Fibroblast of gingiva (primary cell): ENCODE measurements at regions not wholly inside any gene's neighbourhood (a gene's known extent, or its start where the extent isn't known, plus 50 kb on each side); places are given as distances from the start of the nearest gene placed in this dataset.

Experiments used
- DNase-seq: peaks from one replicate; pipeline ENCODE4 v3.0.0-alpha.2; 2011; ENCODE audit warnings: low read depth

DNA sequence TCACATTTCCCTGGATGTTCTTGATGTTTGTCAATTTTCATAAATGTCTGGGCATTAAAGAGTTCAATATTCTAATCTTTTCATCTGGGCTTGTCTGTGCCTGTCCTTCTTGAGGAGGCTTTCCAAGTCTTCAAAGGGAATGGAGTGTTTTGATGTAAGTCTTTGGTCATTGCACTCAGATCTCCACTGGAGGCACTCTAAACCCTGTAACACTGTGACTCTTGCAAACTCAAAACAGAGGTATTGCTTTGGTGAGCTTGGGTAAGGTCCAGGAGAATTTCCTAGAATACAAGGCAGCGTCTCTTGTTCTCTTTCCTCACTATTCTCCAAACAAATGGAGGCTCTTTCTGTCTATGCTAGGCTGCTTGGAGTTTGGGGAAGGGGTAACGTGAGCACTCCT, 1118.1 kb upstream of the PABPC4L start:
- no peak for DNase-seq

DNA sequence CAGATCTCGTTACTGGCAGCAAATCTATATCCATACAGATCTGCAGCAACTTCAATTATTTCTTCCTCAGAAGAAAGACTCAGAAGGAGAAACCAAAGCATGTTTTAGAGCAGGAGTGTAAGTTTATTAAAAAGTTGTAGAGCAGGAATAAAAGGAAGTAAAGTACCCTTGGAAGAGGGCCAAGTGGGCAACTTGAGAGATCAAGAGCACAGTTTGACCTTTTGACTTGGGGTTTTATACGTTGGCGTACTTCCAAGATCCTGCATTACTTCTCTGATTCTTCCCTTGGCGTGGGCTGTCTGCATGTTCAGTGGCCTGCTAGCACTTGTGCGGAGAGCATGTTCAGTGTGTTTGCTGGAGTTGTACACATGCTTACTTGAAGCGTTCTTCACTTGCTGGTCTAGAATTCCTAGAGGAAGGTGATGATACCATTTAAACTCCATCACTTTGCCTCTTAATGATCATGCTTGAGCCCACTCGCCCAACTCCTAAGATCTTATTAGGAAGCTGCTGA, 1114.7 kb upstream of the PABPC4L start:
- DNase-seq: no peak

DNA sequence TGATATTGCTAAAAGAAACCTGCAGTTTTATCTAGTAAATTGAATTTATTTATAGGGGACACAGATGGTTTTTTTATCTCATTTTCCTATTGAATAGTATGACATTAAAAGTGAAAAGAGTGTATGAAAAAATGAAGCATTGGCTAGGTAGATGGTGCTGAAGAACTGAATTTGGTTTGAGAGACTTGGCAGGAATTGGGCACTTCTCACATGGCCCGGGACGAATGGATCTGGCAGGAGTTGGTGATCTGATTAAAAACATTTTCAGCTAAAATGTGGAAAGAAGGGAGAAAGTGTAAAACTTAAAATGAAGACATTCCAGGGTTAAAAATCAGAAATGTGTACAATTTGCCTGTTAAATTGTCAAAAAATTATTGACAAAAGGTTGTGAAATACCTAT, 1088.5 kb upstream of the PABPC4L start:
- no peak for DNase-seq

DNA sequence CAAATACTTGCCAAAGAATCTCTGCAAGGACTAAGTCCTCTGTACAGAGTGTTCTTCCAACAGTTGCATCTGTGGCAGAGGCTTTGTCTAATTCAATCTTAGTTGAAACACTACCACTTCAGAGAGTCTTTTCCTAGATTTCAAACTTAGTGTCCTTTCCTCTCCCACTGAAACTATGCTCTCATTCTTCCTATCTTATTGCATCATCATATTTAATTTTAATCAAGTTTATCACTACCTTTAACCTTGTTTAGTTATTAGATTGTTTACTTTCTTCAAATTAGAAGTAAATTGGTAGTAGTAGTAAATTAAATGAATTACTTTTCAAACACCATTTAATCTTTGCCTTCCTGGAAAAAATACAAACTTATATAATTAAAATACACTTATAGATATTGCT, 1082.3 kb upstream of the PABPC4L start:
- DNase-seq: no peak

DNA sequence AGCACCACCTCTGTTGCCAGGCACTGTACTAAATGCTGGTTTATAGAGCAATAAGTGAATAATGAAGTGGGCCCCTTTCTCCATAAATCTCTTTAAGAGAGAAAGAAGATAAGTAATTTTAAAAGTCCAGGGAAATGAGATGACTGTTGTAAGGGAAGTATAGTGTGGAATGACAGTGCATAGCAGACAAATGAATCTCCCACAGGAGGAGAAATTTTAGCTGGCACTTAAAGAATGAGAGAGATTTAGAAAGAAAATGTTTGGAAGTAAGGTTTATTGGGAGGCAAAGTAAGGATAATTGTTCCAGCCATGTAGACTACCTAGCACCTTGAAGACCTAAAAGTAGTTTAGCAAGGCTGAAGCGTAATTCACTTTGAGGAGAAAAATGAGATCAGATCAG, 1081.1 kb upstream of the PABPC4L start:
- no peak for DNase-seq

DNA sequence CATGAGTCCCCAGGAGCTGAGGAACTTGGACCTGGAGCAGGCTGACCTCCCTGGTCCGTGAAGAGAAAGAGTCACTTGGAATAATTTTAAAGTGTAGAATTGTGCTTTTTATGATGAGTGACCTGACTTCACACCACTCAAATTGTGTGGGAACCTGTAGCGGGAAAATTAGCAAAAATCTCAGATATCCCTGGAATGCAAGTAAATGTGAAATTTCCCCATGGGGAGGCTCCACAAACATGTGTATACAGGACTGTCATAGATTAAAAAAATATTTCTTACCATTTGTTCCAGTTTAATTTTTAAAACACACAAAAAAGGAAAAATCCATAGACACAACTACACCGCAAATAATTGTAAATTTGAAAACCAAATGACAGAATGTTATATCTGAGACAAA, 1079.6 kb upstream of the PABPC4L start:
- no peak for DNase-seq

DNA sequence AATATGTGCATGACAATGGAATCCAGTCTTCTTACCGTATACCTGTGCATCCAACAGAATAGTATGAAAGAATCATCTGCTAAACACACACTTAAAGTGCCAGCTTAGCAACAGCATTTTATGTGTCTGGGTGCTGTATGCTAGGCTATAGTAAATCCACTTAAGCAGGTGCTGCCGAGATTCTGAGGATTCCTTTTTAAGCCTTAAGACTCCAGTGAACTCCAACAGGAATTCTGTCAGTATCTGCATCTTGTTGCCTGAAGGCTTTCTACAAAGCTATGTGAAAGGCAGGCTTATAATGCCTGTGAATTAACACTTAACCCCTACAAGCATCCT, 1076.4 kb upstream of the PABPC4L start:
- no peak for DNase-seq

DNA sequence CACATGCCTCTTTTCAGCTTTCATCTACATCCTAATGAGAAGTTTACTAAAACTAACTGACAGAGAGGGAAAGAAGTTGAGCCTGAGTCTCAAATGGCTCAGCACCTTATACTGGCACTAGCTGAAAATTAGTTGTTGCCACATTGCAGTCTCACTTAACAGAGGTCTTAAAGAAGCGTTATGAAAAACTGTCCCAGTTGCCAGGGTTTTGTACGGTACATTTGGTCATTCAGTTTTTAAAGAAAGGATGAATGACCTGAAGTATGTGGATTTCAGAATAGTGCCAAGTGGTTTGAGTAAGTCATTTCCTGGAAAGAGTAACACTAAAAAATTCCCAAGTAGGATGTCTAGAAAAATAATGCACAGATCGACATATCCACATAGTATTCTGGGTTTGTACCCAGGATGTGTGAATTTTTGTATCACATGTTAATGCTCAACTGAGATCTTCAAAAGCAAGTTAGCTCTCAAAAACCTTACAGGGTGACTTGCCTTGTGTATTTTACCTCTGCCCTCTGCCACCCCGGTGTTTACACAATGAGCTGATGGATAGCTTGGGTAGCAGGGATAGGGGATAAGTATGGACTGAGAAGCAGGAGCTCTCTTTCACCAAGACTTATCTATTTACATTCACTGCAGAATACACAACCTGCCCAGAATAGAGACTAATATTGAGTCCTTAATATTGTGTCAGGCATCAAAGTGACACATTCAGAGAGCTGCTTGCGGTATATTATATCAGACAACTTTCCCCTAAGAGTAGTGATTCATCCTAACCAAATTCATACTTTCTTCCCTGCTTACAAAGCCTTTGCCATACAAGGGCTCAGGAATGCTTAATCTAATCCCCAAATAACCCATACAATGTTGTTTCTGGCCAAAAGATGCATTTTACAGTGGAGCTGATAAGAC, 1075.7 kb upstream of the PABPC4L start:
- no peak for DNase-seq

DNA sequence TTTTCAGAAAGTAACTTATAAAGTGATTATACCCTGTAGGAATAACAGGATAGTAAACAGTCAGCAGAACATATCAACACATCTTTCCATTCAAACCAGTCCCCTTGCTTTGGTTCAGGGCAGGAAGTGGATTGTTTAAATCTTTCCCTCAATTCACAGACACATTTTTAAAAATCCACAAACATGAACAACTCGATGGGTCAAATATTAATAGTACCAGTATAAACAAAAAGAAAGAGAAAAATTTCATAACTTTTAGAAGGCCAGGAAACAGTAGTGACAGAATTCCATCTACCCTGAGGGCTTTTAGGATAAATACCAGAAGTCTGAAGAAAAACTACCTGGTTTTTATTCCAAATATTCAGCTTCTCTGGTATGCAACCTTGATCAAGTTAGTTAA, 1072.8 kb upstream of the PABPC4L start:
- DNase-seq: no peak

DNA sequence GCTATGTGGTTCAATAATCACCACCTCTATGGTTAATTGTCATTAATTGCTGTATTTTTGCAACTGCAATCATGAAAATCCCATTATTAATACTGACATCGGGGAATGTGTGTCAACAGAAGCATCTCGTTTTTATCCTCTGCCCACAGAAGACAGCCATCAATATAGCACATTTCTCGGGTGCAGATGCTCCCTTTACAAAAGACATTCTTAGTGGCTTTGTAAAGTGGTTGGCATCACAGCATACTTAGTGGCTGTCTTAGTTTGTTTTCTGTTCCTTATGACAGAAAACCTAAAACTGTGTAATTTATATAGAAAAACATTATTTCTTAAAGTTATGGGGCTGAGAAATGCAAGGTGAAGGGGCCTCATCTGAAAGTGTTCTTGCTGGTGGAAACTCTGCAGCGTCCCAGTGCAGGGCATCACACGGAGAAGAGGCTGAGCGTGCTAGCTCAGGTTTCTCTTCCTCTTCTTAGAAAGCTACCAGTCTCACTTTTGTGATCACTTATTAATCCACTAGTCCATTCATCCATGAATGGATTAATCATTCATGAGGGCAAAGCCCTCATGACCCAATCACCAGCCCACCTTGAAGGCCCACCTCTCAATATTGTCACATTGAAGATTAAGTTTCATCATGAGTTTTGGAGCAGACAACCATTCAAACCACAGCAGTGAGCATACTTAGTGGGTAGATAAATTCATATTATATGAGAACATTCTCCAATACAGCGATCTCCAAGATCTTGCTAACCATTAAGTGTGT, 1067.7 kb upstream of the PABPC4L start:
- no peak for DNase-seq

DNA sequence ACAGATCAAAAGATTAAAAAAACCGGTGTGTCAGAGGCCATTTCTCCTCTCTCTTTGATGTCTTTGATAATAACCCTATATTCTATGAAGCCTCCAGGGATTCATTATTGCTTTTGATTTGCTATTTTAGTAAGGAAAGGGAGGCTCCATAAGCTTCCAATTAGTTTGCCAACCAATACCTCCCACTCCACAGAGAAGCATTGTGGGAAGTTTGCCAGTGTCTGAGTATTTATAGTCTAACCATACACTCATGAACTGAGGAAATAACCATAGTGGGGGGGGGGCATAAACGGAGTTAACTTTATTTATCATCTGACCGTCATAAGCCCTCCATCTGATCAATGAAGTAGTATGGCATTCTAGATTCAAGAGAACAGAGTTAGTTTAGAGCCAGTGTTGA, 1066.8 kb upstream of the PABPC4L start:
- DNase-seq: no peak

DNA sequence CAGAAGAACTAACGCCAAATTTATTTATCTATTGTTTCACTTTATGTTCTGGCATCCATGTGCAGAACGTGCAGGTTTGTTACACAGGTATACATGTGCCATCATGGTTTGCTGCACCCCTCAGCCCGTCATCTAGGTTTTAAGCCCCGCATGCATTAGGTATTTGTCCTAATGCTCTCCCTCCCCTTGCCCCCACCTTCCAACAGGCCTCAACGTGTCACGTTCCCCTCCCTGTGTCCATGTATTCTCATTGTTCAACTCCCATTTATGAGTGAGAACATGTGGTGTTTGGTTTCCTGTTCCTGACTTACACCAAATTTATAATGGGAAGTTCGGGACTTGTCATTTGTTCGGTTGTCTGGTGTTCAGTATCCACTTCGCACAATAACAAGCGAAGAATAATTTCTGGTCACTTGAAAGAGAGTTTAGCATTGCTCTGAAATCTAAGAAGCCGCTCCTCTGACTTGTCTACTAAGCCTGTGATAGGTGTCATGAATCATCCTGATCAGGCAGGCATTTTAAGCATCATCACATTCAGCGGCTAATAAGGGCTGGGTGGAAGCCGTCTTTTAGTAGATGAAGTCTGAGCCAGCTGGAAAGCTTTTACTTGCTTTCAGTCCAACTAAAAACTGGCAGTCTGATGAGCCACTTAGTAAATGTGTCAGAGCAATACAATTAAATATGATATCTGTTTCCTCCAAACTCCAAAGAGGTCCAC, 1065.7 kb upstream of the PABPC4L start:
- no peak for DNase-seq

DNA sequence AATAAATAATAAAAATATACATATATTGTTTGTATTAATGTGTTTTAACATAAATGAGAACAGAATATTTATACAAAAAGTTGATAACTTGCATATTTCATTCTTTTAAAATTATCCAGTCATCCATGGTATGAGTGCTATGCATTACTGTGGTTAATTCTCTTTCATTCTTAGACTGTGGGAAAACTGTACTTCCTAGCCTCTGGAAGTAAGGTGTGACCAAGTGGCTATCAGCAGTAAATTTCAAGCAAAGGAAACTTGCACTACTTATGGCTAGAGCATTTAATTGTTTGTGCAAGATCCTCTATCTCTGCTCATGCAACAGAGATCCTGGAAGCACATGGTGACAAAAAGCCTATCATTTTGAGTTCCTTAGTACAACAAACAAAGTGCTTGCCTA, 1054.5 kb upstream of the PABPC4L start:
- no peak for DNase-seq

DNA sequence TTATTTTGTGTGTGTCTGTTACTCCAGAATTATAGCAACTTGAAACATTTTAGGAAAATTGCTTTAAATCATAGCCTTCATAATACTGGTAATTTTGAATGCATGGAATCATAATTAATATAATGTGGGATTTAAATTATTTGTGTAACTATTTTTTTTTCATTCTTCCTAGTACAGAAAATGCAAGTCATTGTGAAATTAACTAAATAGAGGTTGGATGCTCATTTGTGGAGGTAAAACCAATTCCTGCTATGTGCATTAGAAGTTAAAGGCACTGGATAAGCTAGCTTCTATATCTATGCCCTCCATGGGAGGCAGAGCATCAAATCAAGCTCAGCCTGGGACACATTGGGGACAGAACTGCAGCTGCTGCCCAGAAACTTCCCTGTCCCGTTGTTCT, 1048.5 kb upstream of the PABPC4L start:
- no peak for DNase-seq

DNA sequence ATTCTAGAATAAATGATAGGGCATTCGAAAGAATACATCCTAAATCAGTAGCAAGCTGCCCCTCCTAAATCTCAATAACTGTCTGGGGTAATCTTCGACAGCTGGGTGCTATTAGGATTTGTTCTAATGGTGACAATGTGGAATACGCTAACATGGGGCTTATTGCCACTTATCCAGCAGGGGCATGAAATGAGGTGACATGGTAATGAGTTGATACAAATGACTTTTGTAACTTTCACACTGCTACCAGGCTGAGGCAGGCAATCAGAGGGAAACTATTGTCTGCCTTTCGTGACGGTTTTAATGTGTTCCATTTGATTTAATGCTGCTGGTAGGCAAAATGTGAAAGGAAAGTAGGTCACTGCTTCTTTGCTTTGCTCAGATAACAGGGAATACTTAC, 1047.4 kb upstream of the PABPC4L start:
- DNase-seq: no peak

DNA sequence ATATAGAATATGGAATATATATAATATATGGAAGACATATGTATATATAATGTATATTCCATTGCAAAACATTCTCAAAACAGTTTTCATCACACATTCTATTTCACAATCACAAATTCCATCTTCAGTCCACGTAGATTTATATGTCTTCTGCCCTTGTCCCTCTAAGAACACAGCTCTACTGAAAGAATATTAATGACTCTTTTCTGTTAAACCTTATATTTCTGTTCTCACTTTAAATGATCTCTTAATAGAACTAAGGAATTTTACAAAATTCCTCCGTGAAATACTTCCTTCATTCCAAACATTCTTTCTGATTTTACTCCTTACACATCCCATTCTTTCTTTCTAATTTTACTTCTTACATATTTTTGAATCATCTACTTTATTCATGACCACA, 1043.1 kb upstream of the PABPC4L start:
- DNase-seq: peak; percentile 1

DNA sequence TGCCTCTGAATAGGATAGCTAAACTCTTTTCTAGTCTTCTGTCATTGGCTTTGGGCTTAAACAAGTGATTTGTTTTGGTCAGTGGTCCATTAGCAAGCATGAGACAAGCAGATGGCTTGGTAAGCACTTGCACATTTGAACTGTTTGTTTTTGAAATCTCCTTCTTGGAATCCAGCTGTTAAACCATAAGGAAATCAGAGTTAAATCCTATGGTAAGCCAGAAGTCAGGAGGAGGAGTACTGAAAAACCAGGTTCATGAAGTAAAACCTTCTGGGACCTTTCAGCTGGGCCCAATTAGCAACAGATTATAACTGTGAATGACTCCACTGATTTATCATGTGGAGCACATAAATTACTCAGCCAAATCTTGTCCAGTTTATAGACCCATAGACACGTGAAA, 1042.5 kb upstream of the PABPC4L start:
- DNase-seq: peak; percentile 1

DNA sequence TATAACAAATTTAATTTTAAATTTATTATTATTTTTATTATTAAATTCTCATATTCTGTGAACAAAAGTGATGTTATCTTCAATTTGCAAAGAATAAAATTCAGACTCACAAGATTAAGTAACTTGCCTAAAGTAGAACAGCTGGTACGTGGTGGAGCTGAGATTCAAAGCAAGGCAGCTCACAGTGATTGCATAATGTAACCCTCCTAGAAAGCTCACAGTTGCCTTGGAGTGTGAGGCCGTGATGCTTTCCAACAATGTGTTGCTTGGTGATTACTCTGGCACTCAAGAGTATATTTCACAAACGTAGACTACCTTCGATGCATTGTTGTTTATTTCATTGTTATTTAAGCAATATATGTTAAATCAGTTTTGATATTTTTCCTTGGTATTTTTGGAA, 1039.2 kb upstream of the PABPC4L start:
- DNase-seq: peak; percentile 54

DNA sequence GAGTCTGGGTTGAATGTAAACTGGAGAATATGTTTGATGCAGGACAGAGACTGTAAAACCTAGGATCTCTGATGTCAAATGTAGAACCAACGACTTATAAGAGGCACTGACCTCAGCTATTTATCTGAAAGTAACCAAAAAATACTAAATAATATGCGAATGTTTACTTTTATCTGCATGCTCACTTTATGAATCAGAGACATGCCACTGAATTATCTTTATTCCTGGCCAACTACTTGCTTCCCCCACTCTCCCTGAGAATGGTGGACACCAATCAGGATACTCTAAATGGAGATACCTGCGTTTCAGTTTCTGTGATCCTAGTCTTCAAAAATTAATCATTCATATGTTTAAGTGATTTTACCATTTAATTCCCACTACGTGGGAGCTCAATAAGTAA, 1038.4 kb upstream of the PABPC4L start:
- no peak for DNase-seq

DNA sequence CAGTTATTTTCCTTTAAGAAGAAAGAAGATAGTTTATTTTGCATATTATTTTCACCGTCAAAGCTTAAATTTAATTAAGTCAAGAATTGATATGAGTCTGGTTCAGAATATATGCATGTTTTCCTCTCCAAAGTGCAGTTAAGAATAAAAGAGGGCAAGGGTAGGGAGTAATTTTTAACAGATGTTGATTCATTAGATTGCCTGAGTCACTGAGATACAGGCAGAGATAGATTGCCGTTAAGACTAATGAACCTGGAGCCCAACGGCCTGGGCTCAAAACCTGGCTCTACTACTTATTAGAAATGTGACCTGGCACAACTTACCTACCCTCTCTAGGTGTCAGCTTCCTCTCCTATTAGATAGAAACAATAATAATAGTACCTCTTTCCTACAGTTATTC, 1037.4 kb upstream of the PABPC4L start:
- DNase-seq: peak; percentile 4

DNA sequence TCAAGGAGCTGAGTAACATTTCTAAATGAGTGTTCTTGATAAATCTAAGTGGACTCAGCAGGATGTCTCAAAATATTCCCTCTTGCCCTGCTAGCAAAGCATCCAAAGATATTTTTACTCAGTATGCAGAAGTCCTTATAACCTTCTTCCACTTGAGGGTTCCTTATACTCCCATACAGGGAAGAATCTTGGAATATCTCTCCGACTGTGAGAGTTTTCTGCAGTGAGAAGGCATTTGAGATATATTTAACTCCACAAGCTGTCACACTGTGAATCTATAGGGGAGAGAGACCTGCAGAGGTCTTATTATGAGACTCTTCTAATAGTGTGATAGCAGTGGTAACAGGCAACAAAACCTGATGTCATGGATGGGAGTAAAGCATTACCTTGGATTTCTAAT, 1034.5 kb upstream of the PABPC4L start:
- no peak for DNase-seq

DNA sequence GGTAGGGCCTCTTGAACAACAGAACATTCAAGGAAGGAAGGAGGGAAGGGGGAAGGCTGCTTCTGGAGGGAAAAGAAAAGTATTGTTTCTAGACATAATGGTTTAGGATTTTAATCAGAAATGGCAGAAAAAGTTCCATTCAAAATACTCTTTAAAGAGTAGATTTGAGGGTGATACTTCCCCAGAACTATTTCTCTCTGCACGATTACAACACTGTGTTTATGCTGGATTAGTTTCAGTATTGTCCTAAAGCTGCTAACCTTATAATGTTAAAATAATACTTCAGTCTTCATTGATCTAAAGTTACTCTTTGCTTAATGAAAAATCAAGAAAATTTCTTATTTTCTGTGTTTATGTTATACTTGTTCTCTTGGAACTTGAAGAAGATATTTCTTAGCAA, 1026.3 kb upstream of the PABPC4L start:
- no peak for DNase-seq

DNA sequence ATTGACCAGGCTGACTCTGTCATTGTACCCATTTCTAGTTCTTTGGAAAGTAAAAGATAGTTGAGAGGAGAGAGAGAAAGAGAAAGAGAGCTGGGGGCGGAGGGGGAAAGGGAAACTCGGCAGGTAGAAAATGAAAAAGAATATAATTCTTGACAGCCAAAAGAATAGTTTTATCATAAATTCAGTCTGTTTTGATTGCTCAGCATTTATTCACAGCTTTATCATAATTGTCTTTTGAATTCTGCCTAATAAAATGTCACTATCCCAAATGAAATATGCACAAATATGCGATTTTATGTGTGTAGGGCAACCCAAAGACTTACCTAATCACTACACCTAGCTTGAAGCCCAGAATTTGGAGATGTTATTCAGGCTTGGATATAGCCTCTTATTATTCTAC, 1024.0 kb upstream of the PABPC4L start:
- no peak for DNase-seq
